Thyroid gland (tissue), 4 donors: ENCODE measurements at regions not wholly inside any gene's neighbourhood (a gene's known extent, or its start where the extent isn't known, plus 50 kb on each side); places are given as distances from the start of the nearest gene placed in this dataset.

ENCODE experiments used
- CTCF ChIP-seq, 6 experiments: fragments of 200-600 bp in 3 of 6; fragments of 450-650 bp in 3 of 6; sonication (generic) in 3 of 6; IDR thresholded peaks; one replicate each; pipeline ENCODE4 v1.5.1; 2016 to 2019; ENCODE audit warnings: antibody characterized with exemption in 6 of 6, mild to moderate bottlenecking in 2 of 6, inconsistent platforms in 1 of 6, moderate library complexity in 1 of 6
- POLR2A ChIP-seq, 2 donors: fragments of 450-650 bp; IDR thresholded peaks; one replicate each; pipeline ENCODE4 v1.6.1; 2017; ENCODE audit warnings: antibody characterized with exemption in 2 of 2, mild to moderate bottlenecking in 2 of 2, moderate library complexity in 1 of 2

- TF ChIP-seq CTCF (IDR thresholded peaks at IDR 0.05) (no peak), POLR2A (IDR thresholded peaks at IDR 0.05) (no peak)
Observed at GRCh38 chrY:9126545-9126944, 210.7 kb upstream of the TSPY4 start.
